SK-N-SH (cell line): ENCODE measurements at regions not wholly inside any gene's neighbourhood (a gene's known extent, or its start where the extent isn't known, plus 50 kb on each side); places are given as distances from the start of the nearest gene placed in this dataset.

Experiments used
- CTCF ChIA-PET: fragments of 300-600, 350-600 bp; formaldehyde crosslinking; extraction: SDS; loops from one replicate; lab custom pipeline; 2021; lab: Yijun Ruan, JAX
- POLR2A ChIA-PET: fragments of 350-600 bp; sonication (Branson Sonifier 250); formaldehyde crosslinking; extraction: SDS; loops from one replicate; lab custom pipeline; 2020; ENCODE audit warnings: antibody characterized with exemption, inconsistent platforms; lab: Yijun Ruan, JAX
- DNase-seq: peaks from one replicate; pipeline ENCODE4 v3.0.0; 2012
- H2AFZ ChIP-seq: fragments of 200-600 bp; sonication (generic); 2 replicates; pipeline ENCODE4 v1.8.1; 2016; ENCODE audit warnings: antibody characterized with exemption, mild to moderate bottlenecking, low read depth
- H3F3A ChIP-seq: fragments of 200-600 bp; sonication (generic); replicated peaks from 2 replicates; pipeline ENCODE3; 2016; ENCODE audit warnings: antibody characterized with exemption, mild to moderate bottlenecking; ENCODE audit not compliant: insufficient read depth
- H3K27ac ChIP-seq, 2 experiments: fragments of 200-500 bp in 1 of 2; fragments of 200-600 bp in 1 of 2; sonication (Bioruptor generic) in 1 of 2; sonication (generic), shearing (Covaris generic) in 1 of 2; 2 replicates each; pipeline versions ENCODE4 v1.5.1 to v1.6.1; 2014 to 2016; ENCODE audit warnings: low read depth in 2 of 2, inconsistent platforms in 1 of 2, low read length in 1 of 2, mild to moderate bottlenecking in 1 of 2, mixed read lengths in 1 of 2
- H3K27me3 ChIP-seq: fragments of 200-600 bp; sonication (generic), shearing (Covaris generic); 2 replicates; pipeline ENCODE4 v1.6.1; 2016; ENCODE audit warnings: mixed run types; ENCODE audit not compliant: insufficient read depth
- H3K36me3 ChIP-seq, 2 experiments: fragments of 200-500 bp in 1 of 2; fragments of 200-600 bp in 1 of 2; sonication (Bioruptor generic) in 1 of 2; sonication (generic) in 1 of 2; replicated peaks in 1 of 2; 2 replicates each; pipeline versions ENCODE3 to v1.5.1; 2014 to 2016; ENCODE audit warnings: low read length in 1 of 2, mild to moderate bottlenecking in 1 of 2; ENCODE audit not compliant: insufficient read depth in 2 of 2, control insufficient read depth in 1 of 2
- H3K4me1 ChIP-seq, 2 experiments: fragments of 200-500 bp in 1 of 2; fragments of 200-600 bp in 1 of 2; sonication (Bioruptor generic) in 1 of 2; sonication (generic), shearing (Covaris generic) in 1 of 2; 2 replicates each; pipeline versions ENCODE4 v1.5.1 to v1.6.1; 2014 to 2016; ENCODE audit warnings: low read depth in 1 of 2, low read length in 1 of 2, mixed run types in 1 of 2; ENCODE audit not compliant: insufficient read depth in 2 of 2, control insufficient read depth in 1 of 2
- H3K4me2 ChIP-seq: fragments of 200-600 bp; sonication (generic), shearing (Covaris generic); 2 replicates; pipeline ENCODE4 v1.6.1; 2017; ENCODE audit warnings: mixed run types
- H3K4me3 ChIP-seq, 2 experiments: fragments of 200-500 bp in 1 of 2; fragments of 200-600 bp in 1 of 2; sonication (Bioruptor generic) in 1 of 2; sonication (generic), shearing (Covaris generic) in 1 of 2; 2 replicates each; pipeline versions ENCODE4 v1.5.1 to v1.8.1; 2014 to 2016; ENCODE audit warnings: low read depth in 2 of 2, inconsistent platforms in 1 of 2, low read length in 1 of 2, mild to moderate bottlenecking in 1 of 2, mixed read lengths in 1 of 2, moderate library complexity in 1 of 2
- H3K79me2 ChIP-seq: fragments of 200-600 bp; sonication (generic); 2 replicates; pipeline ENCODE4 v1.8.1; 2017; ENCODE audit warnings: mild to moderate bottlenecking; ENCODE audit not compliant: insufficient read depth
- H3K9ac ChIP-seq: fragments of 200-600 bp; sonication (generic); 2 replicates; pipeline ENCODE4 v1.6.1; 2017; ENCODE audit warnings: mixed run types
- H3K9me2 ChIP-seq: fragments of 200-600 bp; sonication (generic); 2 replicates; pipeline ENCODE4 v1.6.1; 2017; ENCODE audit warnings: mixed run types
- H3K9me3 ChIP-seq: fragments of 200-600 bp; sonication (generic); 2 replicates; pipeline ENCODE4 v1.6.1; 2017; ENCODE audit warnings: mixed run types, mild to moderate bottlenecking, moderate library complexity
- H4K20me1 ChIP-seq: fragments of 200-600 bp; sonication (generic); 2 replicates; pipeline ENCODE4 v1.6.1; 2017; ENCODE audit warnings: mild to moderate bottlenecking, mixed run types; ENCODE audit not compliant: insufficient read depth
- CHD2 ChIP-seq: fragments of 150-350 bp; IDR thresholded peaks from 2 replicates; pipeline ENCODE4 v1.6.1; 2018; ENCODE audit warnings: low read length; ENCODE audit not compliant: partially characterized antibody
- ELF1 ChIP-seq: IDR thresholded peaks from 2 replicates; pipeline ENCODE4 v1.4.0; 2012
- FOSL2 ChIP-seq: IDR thresholded peaks from 2 replicates; pipeline ENCODE4 v1.4.0; 2012; ENCODE audit warnings: low read depth, mild to moderate bottlenecking, moderate library complexity, borderline replicate concordance
- NRF1 ChIP-seq: IDR thresholded peaks from 2 replicates; pipeline ENCODE4 v1.6.1; 2012; ENCODE audit warnings: low read depth, mild to moderate bottlenecking, low read length
- RFX5 ChIP-seq: IDR thresholded peaks from 2 replicates; pipeline ENCODE4 v1.6.1; 2012; ENCODE audit warnings: mild to moderate bottlenecking, improper control_type of control experiment, low read length
- RXRA ChIP-seq: IDR thresholded peaks from 2 replicates; pipeline ENCODE4 v1.4.0; 2012; ENCODE audit warnings: low read depth, mild to moderate bottlenecking, borderline replicate concordance
- TAF1 ChIP-seq: IDR thresholded peaks from 2 replicates; pipeline ENCODE4 v1.6.1; 2012; ENCODE audit warnings: low read depth, mild to moderate bottlenecking, low read length, moderate library complexity, borderline replicate concordance
- YY1 ChIP-seq: IDR thresholded peaks from 2 replicates; pipeline ENCODE4 v1.4.0; 2012; ENCODE audit warnings: low read depth, mild to moderate bottlenecking
- WGBS: methylation state at CpG from one replicate; pipeline ENCODE4 v1.1.6; 2017; ENCODE audit warnings: low lambda C conversion rate; 5-methylcytosine and 5-hydroxymethylcytosine counted together
- TF ChIP-seq, protein P1 (sequence below): IDR thresholded peaks from 2 replicates; pipeline ENCODE4 v1.4.0; 2012; ENCODE audit warnings: low read depth, borderline replicate concordance
- TF ChIP-seq, protein P2 (sequence below): IDR thresholded peaks from 2 replicates; pipeline ENCODE4 v1.6.1; 2012; ENCODE audit warnings: mild to moderate bottlenecking, low read depth, low read length, moderate library complexity
- TF ChIP-seq, protein P3 (sequence below): IDR thresholded peaks from 2 replicates; pipeline ENCODE4 v1.4.0; 2012; ENCODE audit warnings: low read depth
- TF ChIP-seq, protein P4 (sequence below): IDR thresholded peaks from 2 replicates; pipeline ENCODE4; 2012
- TF ChIP-seq, protein P5 (sequence below): fragments of 200-600 bp; sonication (generic); IDR thresholded peaks from 2 replicates; pipeline ENCODE4 v1.6.1; 2017; ENCODE audit warnings: antibody characterized with exemption, mild to moderate bottlenecking, moderate library complexity

DNA sequence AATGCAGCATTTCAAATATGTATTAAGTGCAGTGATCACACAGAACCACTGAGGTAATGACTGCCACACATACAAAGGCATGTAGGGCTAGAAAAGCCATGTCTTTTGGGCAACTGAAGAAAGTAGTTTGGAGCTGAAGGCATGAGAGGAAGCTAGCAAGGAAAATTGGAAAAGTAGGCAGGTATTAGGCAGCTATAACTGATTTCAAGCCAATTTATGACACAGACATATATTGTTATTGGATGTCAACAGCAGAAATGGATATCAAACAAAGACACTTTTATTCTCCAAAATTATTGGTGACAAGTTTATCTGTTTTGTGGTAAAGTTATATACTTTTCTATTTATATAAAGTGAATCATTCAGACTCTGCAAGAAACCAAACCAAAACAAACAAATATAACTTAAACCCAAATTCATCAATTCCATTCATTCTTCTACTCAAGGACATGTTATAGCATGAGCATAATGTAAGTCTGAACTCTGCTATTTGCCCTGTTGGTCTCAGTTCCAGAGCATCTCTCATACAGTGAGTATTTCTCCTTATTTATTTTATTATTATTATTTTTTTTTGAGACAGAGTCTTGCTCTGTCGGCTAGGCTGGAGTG is 307.4 kb upstream of the COL8A1 start (continued):
- no peak for TF ChIP-seq CHD2
- TF ChIP-seq, protein P1, sequence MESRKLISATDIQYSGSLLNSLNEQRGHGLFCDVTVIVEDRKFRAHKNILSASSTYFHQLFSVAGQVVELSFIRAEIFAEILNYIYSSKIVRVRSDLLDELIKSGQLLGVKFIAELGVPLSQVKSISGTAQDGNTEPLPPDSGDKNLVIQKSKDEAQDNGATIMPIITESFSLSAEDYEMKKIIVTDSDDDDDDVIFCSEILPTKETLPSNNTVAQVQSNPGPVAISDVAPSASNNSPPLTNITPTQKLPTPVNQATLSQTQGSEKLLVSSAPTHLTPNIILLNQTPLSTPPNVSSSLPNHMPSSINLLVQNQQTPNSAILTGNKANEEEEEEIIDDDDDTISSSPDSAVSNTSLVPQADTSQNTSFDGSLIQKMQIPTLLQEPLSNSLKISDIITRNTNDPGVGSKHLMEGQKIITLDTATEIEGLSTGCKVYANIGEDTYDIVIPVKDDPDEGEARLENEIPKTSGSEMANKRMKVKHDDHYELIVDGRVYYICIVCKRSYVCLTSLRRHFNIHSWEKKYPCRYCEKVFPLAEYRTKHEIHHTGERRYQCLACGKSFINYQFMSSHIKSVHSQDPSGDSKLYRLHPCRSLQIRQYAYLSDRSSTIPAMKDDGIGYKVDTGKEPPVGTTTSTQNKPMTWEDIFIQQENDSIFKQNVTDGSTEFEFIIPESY: no peak
- TF ChIP-seq YY1: no peak
- TF ChIP-seq, protein P2, sequence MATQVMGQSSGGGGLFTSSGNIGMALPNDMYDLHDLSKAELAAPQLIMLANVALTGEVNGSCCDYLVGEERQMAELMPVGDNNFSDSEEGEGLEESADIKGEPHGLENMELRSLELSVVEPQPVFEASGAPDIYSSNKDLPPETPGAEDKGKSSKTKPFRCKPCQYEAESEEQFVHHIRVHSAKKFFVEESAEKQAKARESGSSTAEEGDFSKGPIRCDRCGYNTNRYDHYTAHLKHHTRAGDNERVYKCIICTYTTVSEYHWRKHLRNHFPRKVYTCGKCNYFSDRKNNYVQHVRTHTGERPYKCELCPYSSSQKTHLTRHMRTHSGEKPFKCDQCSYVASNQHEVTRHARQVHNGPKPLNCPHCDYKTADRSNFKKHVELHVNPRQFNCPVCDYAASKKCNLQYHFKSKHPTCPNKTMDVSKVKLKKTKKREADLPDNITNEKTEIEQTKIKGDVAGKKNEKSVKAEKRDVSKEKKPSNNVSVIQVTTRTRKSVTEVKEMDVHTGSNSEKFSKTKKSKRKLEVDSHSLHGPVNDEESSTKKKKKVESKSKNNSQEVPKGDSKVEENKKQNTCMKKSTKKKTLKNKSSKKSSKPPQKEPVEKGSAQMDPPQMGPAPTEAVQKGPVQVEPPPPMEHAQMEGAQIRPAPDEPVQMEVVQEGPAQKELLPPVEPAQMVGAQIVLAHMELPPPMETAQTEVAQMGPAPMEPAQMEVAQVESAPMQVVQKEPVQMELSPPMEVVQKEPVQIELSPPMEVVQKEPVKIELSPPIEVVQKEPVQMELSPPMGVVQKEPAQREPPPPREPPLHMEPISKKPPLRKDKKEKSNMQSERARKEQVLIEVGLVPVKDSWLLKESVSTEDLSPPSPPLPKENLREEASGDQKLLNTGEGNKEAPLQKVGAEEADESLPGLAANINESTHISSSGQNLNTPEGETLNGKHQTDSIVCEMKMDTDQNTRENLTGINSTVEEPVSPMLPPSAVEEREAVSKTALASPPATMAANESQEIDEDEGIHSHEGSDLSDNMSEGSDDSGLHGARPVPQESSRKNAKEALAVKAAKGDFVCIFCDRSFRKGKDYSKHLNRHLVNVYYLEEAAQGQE: no peak
- no peak for TF ChIP-seq FOSL2
- no peak for TF ChIP-seq RXRA
- TF ChIP-seq ELF1: no peak

DNA sequence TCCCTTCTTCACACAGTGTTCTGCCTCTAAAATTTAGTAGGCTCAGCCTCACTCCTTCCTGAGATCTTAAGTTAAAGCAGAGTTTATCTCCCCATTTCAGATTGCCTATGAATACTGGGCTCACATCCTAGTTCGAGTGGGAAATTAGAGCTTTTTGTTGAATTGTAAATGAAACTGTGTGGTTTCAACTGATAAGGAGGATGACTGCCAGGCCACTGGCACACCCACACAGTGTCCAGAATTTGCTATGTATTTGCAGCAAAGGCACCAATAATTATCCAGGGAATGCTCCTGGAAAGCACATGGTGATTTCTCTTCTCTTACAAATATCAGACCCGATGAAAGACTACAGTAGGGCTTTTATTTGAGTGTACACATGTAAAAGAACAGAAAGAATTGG is 308.1 kb upstream of the COL8A1 start:
- Histone ChIP-seq H3K4me1 (no peaks in the 10 kb centered on the region), H3K4me2 (no peak overlapping the region), H4K20me1 (no peaks in the 10 kb centered on the region), H3K9me3 (no peaks in the 10 kb centered on the region), H2AFZ (no peak overlapping the region), H3K27ac (no peak overlapping the region), H3K79me2 (no peaks in the 10 kb centered on the region), H3K36me3 (no peaks in the 10 kb centered on the region), H3F3A (no peaks in the 10 kb centered on the region), H3K4me3 (no peak overlapping the region), H3K9ac (no peak overlapping the region), H3K27me3 (peaks cover 4% of the 10 kb centered on the region; the same call in 1 of the 2 replicates), H3K9me2 (no peaks in the 10 kb centered on the region)
- ChIA-PET POLR2A (no interaction called here), CTCF (no interaction called here)
- WGBS: 0% methylated on average over 2 of the region's 2 CpGs
- DNase-seq: no peak
- TF ChIP-seq, protein P3, sequence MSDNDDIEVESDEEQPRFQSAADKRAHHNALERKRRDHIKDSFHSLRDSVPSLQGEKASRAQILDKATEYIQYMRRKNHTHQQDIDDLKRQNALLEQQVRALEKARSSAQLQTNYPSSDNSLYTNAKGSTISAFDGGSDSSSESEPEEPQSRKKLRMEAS: no peak
- TF ChIP-seq RFX5 (no peak), NRF1 (no peak), TAF1 (no peak)
- TF ChIP-seq, protein P4, sequence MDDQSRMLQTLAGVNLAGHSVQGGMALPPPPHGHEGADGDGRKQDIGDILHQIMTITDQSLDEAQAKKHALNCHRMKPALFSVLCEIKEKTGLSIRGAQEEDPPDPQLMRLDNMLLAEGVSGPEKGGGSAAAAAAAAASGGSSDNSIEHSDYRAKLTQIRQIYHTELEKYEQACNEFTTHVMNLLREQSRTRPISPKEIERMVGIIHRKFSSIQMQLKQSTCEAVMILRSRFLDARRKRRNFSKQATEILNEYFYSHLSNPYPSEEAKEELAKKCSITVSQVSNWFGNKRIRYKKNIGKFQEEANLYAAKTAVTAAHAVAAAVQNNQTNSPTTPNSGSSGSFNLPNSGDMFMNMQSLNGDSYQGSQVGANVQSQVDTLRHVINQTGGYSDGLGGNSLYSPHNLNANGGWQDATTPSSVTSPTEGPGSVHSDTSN: no peak
- TF ChIP-seq, protein P5, sequence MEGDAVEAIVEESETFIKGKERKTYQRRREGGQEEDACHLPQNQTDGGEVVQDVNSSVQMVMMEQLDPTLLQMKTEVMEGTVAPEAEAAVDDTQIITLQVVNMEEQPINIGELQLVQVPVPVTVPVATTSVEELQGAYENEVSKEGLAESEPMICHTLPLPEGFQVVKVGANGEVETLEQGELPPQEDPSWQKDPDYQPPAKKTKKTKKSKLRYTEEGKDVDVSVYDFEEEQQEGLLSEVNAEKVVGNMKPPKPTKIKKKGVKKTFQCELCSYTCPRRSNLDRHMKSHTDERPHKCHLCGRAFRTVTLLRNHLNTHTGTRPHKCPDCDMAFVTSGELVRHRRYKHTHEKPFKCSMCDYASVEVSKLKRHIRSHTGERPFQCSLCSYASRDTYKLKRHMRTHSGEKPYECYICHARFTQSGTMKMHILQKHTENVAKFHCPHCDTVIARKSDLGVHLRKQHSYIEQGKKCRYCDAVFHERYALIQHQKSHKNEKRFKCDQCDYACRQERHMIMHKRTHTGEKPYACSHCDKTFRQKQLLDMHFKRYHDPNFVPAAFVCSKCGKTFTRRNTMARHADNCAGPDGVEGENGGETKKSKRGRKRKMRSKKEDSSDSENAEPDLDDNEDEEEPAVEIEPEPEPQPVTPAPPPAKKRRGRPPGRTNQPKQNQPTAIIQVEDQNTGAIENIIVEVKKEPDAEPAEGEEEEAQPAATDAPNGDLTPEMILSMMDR: no peak
